ENCODE measurements at regions not wholly inside any gene's neighbourhood (a gene's known extent, or its start where the extent isn't known, plus 50 kb on each side); places are given as distances from the start of the nearest gene placed in this dataset.

GRCh38 chr14:30417121-30417520, 141.8 kb upstream of the G2E3 start:
- Histone ChIP-seq H3K4me2 (ENCODE audit: control insufficient read depth, insufficient read depth) (no peak overlapping the region), H3K79me2 (ENCODE audit: control insufficient read depth, insufficient read depth, low read length) (no peaks in the 10 kb centered on the region), H4K20me1 (ENCODE audit: control insufficient read depth, insufficient read depth) (no peaks in the 10 kb centered on the region), H3K9ac (ENCODE audit: control insufficient read depth, insufficient read depth, low read length) (no peak overlapping the region), H2AFZ (ENCODE audit: control insufficient read depth, low read depth, low read length) (no peak overlapping the region), H3K27me3 (replicated peaks in 1 of 2; ENCODE audit: control insufficient read depth in 2 of 2, insufficient read depth in 2 of 2, low read length in 1 of 2) (no peaks in the 10 kb centered on the region), H3K4me3 (no peak overlapping the region), H3K9me3 (replicated peaks; ENCODE audit: control insufficient read depth, insufficient read depth, low read length) (no peaks in the 10 kb centered on the region), H3K36me3 (ENCODE audit: control insufficient read depth in 2 of 2, insufficient read depth in 2 of 2, low read length in 1 of 2) (no peaks in the 10 kb centered on the region), H3K27ac (ENCODE audit: control insufficient read depth, insufficient read depth) (no peak overlapping the region), H3K4me1 (ENCODE audit: control insufficient read depth, insufficient read depth, low read length) (no peaks in the 10 kb centered on the region)
- WGBS (ENCODE audit: insufficient coverage, insufficient replicate concordance, low lambda C conversion rate, missing lambda C conversion rate) = 58% methylated on average over 1 of the region's 1 CpG
- ChIA-PET CTCF (interaction anchor here (0.6 kb wide), 1 partner anchor 12 kb away, joined by 3 read pairs; no protein-coding TSS in a partner anchor), SMC1A (ENCODE audit: uncharacterized antibody, unreplicated experiment) (no interaction called here), RAD21 (ENCODE audit: unreplicated experiment) (no interaction called here), POLR2A (no interaction called here)
- intact Hi-C loops (cut with micrococcal nuclease; ENCODE audit: unreplicated experiment) = no loop called here
- no peak for DNase-seq (ENCODE audit: low read depth, low spot score)
- BruUV-seq (replicated peaks) = no TSS peak
- in situ Hi-C loops (cut with MboI) = no loop called here
- no peak for FAIRE-seq
- TF ChIP-seq YY1 (IDR thresholded peaks at IDR 0.05; ENCODE audit: low read depth, low read length) (no peak), FOXM1 (IDR thresholded peaks at IDR 0.05; ENCODE audit: low read depth, low read length) (no peak), KAT2A (conservative IDR thresholded peaks at IDR 0.05; ENCODE audit: control insufficient read depth, low read depth, low read length) (no peak)
- no peak for ATAC-seq

GRCh38 chr14:30417999-30418398, 141.0 kb upstream of the G2E3 start:
- H2AFZ ChIP-seq (ENCODE audit: control insufficient read depth, low read depth, low read length) = no peak overlapping the region
- H3K4me2 ChIP-seq (ENCODE audit: control insufficient read depth, insufficient read depth) = no peak overlapping the region
- ChIA-PET RAD21 (ENCODE audit: unreplicated experiment) (no interaction called here), CTCF (no interaction called here), POLR2A (no interaction called here), SMC1A (ENCODE audit: uncharacterized antibody, unreplicated experiment) (no interaction called here)
- ATAC-seq = no peak
- in situ Hi-C loops (cut with MboI) = no loop called here
- DNase-seq (ENCODE audit: low read depth, low spot score) = no peak
- no TSS peak for BruUV-seq (replicated peaks)
- no peaks in the 10 kb centered on the region for H3K4me1 ChIP-seq (ENCODE audit: control insufficient read depth, insufficient read depth, low read length)
- no peaks in the 10 kb centered on the region for H3K36me3 ChIP-seq (ENCODE audit: control insufficient read depth in 2 of 2, insufficient read depth in 2 of 2, low read length in 1 of 2)
- TF ChIP-seq HDAC6 (IDR thresholded peaks at IDR 0.05; ENCODE audit: unreplicated experiment) = no peak
- no peak for TF ChIP-seq ZNF592 (IDR thresholded peaks at IDR 0.05)
- TF ChIP-seq ELK1 (IDR thresholded peaks at IDR 0.05; ENCODE audit: low read depth, low read length) = no peak
- TF ChIP-seq ATF2 (IDR thresholded peaks at IDR 0.05; ENCODE audit: low read length) = no peak
- TF ChIP-seq HDAC2 (IDR thresholded peaks at IDR 0.05) = no peak
- H3K27me3 ChIP-seq (replicated peaks in 1 of 2; ENCODE audit: control insufficient read depth in 2 of 2, insufficient read depth in 2 of 2, low read length in 1 of 2) = no peaks in the 10 kb centered on the region
- H3K4me3 ChIP-seq = no peak overlapping the region
- no peaks in the 10 kb centered on the region for H3K9me3 ChIP-seq (replicated peaks; ENCODE audit: control insufficient read depth, insufficient read depth, low read length)
- H3K27ac ChIP-seq (ENCODE audit: control insufficient read depth, insufficient read depth) = no peak overlapping the region
- WGBS (ENCODE audit: insufficient coverage, insufficient replicate concordance, low lambda C conversion rate, missing lambda C conversion rate) = 0% methylated on average over 1 of the region's 1 CpG
- intact Hi-C loops (cut with micrococcal nuclease; ENCODE audit: unreplicated experiment) = no loop called here
- no peaks in the 10 kb centered on the region for H4K20me1 ChIP-seq (ENCODE audit: control insufficient read depth, insufficient read depth)
- no peak overlapping the region for H3K9ac ChIP-seq (ENCODE audit: control insufficient read depth, insufficient read depth, low read length)
- FAIRE-seq = no peak
- H3K79me2 ChIP-seq (ENCODE audit: control insufficient read depth, insufficient read depth, low read length) = no peaks in the 10 kb centered on the region

Measured in GM12878 (cell line).